Bronchial epithelial cell (primary cell): ENCODE measurements at regions not wholly inside any gene's neighbourhood (a gene's known extent, or its start where the extent isn't known, plus 50 kb on each side); places are given as distances from the start of the nearest gene placed in this dataset.

Experiments used
- DNase-seq: peaks from one replicate; pipeline ENCODE4 v3.0.0-alpha.2; 2010; ENCODE audit warnings: low read depth
- FAIRE-seq: peaks from 2 replicates; lab custom pipeline; 2011; peaks lifted over from hg19 to GRCh38; lab: Jason Lieb, UNC
- H3K27me3 ChIP-seq: 2 replicates; pipeline ENCODE4 v1.5.1; 2011; ENCODE audit warnings: low read length; ENCODE audit not compliant: control insufficient read depth, insufficient read depth
- H3K36me3 ChIP-seq: 2 replicates; pipeline ENCODE4 v1.5.1; 2011; ENCODE audit warnings: low read length; ENCODE audit not compliant: control insufficient read depth, insufficient read depth
- H3K4me3 ChIP-seq: 2 replicates; pipeline ENCODE4 v1.5.1; 2011; ENCODE audit warnings: mild to moderate bottlenecking, low read depth, low read length, control low read depth
- CTCF ChIP-seq: IDR thresholded peaks from 2 replicates; pipeline ENCODE4 v1.5.1; 2011; ENCODE audit warnings: mild to moderate bottlenecking, moderate library complexity, low read length, control low read depth, inconsistent platforms; ENCODE audit not compliant: insufficient read depth, severe bottlenecking

GRCh38 chr19:32012886-32013631 is 332.4 kb upstream of the ZNF507 start:
- FAIRE-seq: no peak

GRCh38 chr19:32017176-32017953 is 328.0 kb upstream of the ZNF507 start:
- Histone ChIP-seq H3K36me3 (no peaks in the 10 kb centered on the region), H3K4me3 (no peak overlapping the region), H3K27me3 (no peaks in the 10 kb centered on the region)
- DNase-seq (no peak), FAIRE-seq (no peak)
- no peak for TF ChIP-seq CTCF

More at GRCh38 chr19:32012886-32013631, 332.4 kb upstream of the ZNF507 start:
- no peak for DNase-seq
- no peak for TF ChIP-seq CTCF
- Histone ChIP-seq H3K36me3 (no peaks in the 10 kb centered on the region), H3K27me3 (no peaks in the 10 kb centered on the region), H3K4me3 (no peak overlapping the region)

GRCh38 chr19:32018014-32018413 is 327.4 kb upstream of the ZNF507 start:
- H3K36me3 ChIP-seq: no peaks in the 10 kb centered on the region
- FAIRE-seq (no peak), DNase-seq (peak; percentile 21)
- no peak overlapping the region for H3K4me3 ChIP-seq
- no peak for TF ChIP-seq CTCF
- H3K27me3 ChIP-seq: no peaks in the 10 kb centered on the region

- FAIRE-seq (no peak), DNase-seq (no peak)
- Histone ChIP-seq H3K27me3 (no peaks in the 10 kb centered on the region), H3K4me3 (no peak overlapping the region), H3K36me3 (no peaks in the 10 kb centered on the region)
- TF ChIP-seq CTCF: no peak
Observed at GRCh38 chr19:32020538-32020937, 324.9 kb upstream of the ZNF507 start.

- FAIRE-seq (no peak), DNase-seq (no peak)
- Histone ChIP-seq H3K36me3 (no peaks in the 10 kb centered on the region), H3K4me3 (no peak overlapping the region), H3K27me3 (no peaks in the 10 kb centered on the region)
- TF ChIP-seq CTCF: no peak
Observed at GRCh38 chr19:32022044-32022640, 323.3 kb upstream of the ZNF507 start.
